Esophagus squamous epithelium (tissue), 5 donors: ENCODE measurements at regions not wholly inside any gene's neighbourhood (a gene's known extent, or its start where the extent isn't known, plus 50 kb on each side); places are given as distances from the start of the nearest gene placed in this dataset.

Source experiments
- DNase-seq: peaks from one replicate; lab custom pipeline; 2025; lab: John Stamatoyannopoulos, UW
- H3K27ac ChIP-seq, 4 donors: fragments of 200-600 bp; sonication (generic); one replicate each; pipeline ENCODE4 v1.5.1; 2016 to 2019; ENCODE audit warnings: mild to moderate bottlenecking in 1 of 4
- H3K27me3 ChIP-seq, 4 donors: fragments of 200-600 bp; sonication (generic); 1 replicate in 3 of 4; 2 replicates in 1 of 4; pipeline versions ENCODE4 v1.5.1 to v1.6.0; 2017 to 2021; ENCODE audit warnings: antibody characterized with exemption in 1 of 4
- H3K36me3 ChIP-seq, 3 donors: fragments of 200-600 bp; sonication (generic); one replicate each; pipeline ENCODE4 v1.5.1; 2016 to 2019
- H3K4me1 ChIP-seq, 3 donors: fragments of 200-600 bp; sonication (generic); one replicate each; pipeline ENCODE4 v1.5.1; 2017 to 2019
- H3K4me3 ChIP-seq, 4 donors: fragments of 200-600 bp; sonication (generic); 1 replicate in 3 of 4; 2 replicates in 1 of 4; pipeline ENCODE4 v1.5.1; 2016 to 2019; ENCODE audit warnings: mild to moderate bottlenecking in 2 of 4, moderate library complexity in 1 of 4
- H3K9me3 ChIP-seq, 3 donors: fragments of 200-600 bp; sonication (generic); one replicate each; pipeline ENCODE4 v1.5.1; 2016 to 2019
- CTCF ChIP-seq, 6 experiments: fragments of 450-650 bp in 4 of 6; fragments of 200-600 bp in 2 of 6; sonication (generic) in 2 of 6; IDR thresholded peaks; one replicate each; pipeline ENCODE4 v1.5.1; 2016 to 2019; ENCODE audit warnings: antibody characterized with exemption in 6 of 6, mild to moderate bottlenecking in 4 of 6, moderate library complexity in 4 of 6
- POLR2A ChIP-seq, 4 donors: fragments of 450-650 bp; IDR thresholded peaks; one replicate each; pipeline ENCODE4 v1.6.1; 2017; ENCODE audit warnings: antibody characterized with exemption in 4 of 4, mild to moderate bottlenecking in 4 of 4, moderate library complexity in 3 of 4
- WGBS, 2 donors: methylation state at CpG; one replicate each; pipeline ENCODE4 v1.1.5; 2018; 5-methylcytosine and 5-hydroxymethylcytosine counted together
- intact Hi-C: fragments of 100-400 bp; cut with DNase I; formaldehyde crosslinking; loops from one replicate; pipeline ENCODE4 v1.15.0; 2022
- donor health status: DM: yes; HTN: yes; CAD: no.

DNA sequence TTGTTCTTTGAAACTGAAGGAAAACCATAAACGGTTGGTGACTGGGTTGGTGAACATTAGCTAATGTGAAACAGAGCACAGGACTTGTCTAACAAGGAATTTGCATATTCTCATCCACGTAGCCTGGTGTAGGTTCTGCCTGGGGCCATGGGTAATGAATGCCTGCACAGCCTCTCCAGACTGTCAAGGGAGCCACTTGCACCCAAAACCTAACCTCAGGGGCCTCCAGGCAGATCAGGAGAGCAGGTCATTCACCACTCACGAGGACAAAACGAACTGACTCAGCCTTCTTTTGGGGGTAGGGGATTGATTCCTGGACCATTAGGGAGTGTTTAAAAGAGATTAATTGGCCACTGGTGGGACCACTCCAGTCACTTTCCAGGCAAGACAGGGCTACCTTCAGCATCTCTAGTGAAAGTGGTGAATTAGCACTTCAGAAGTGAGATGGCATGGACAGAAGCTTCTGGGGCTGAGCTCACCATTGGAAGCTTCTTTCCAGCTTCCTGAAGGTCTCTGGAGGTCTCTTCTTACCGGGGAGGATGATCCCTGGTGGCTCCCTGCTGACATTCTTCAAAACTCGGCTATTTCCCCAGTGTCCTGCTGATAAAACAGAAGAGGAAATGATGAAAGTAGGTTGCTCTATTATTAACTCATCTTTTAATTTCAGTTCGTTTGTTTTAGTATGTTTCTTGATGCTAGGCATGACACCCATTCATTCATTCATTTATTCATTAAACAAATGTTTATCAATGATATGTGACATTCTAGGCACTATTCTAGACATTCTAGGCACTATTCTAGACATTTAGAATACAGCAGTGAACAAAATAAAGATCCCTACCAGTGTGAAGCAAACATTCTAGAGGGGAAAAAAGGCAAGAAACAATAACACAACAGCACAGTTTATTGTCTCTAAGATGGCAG, 104.5 kb upstream of the LNX1 start:
- WGBS, 2 donors = 47 to 50% methylated on average over 5 to 7 of the region's 7 CpGs
- Histone ChIP-seq H3K4me1 (peaks cover 0 to 4% (median 0%) of the 10 kb centered on the region in 3 donors), H3K27ac (no peak overlapping the region), H3K27me3 (no peaks in the 10 kb centered on the region), H3K36me3 (no peaks in the 10 kb centered on the region), H3K9me3 (no peaks in the 10 kb centered on the region), H3K4me3 (no peak overlapping the region)
- TF ChIP-seq POLR2A (IDR thresholded peaks at IDR 0.05) (no peak), CTCF (IDR thresholded peaks at IDR 0.05) (no peak)
- intact Hi-C loops = no loop called here
- no peak for DNase-seq

- 88 to 91% methylated on average over 2 of the region's 2 CpGs for WGBS, 2 donors
- Histone ChIP-seq H3K36me3 (no peaks in the 10 kb centered on the region), H3K27ac (no peak overlapping the region), H3K27me3 (no peaks in the 10 kb centered on the region), H3K9me3 (no peaks in the 10 kb centered on the region), H3K4me1 (peaks cover 0 to 4% (median 0%) of the 10 kb centered on the region in 3 donors), H3K4me3 (no peak overlapping the region)
- no peak for TF ChIP-seq POLR2A (IDR thresholded peaks at IDR 0.05)
- no peak for TF ChIP-seq CTCF (IDR thresholded peaks at IDR 0.05)
- no peak for DNase-seq
- intact Hi-C loops = no loop called here
Observed at GRCh38 chr4:53694666-53695065, 103.4 kb upstream of the LNX1 start.

- intact Hi-C loops = no loop called here
- DNase-seq = no peak
- Histone ChIP-seq H3K36me3 (no peaks in the 10 kb centered on the region), H3K27ac (no peak overlapping the region), H3K9me3 (no peaks in the 10 kb centered on the region), H3K4me1 (peaks cover 0 to 4% (median 0%) of the 10 kb centered on the region in 3 donors), H3K27me3 (no peaks in the 10 kb centered on the region), H3K4me3 (no peak overlapping the region)
- WGBS, 2 donors = 71 to 78% methylated on average over 5 of the region's 5 CpGs
- TF ChIP-seq POLR2A (IDR thresholded peaks at IDR 0.05) = no peak
- no peak for TF ChIP-seq CTCF (IDR thresholded peaks at IDR 0.05)
Observed at GRCh38 chr4:53693909-53694308, 102.6 kb upstream of the LNX1 start.

DNA sequence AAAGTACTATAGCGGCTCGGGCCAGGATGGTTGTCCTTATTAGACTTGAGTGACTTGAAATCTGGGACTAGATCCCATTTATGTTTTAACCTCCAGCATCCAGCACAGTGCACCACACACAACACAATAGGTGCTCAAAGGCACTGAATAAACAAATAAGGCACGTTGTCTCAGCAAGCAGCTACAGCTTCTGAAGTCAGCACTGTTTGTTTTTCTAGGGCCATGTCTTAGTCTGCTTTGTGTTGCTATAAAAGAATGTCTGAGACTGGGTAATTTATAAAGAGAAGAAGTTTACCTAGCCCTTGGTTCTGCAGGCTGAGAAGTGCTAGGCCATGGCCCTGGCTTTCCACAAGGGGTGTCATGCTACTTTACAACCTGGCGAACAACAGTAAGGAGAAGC, 102.1 kb upstream of the LNX1 start:
- Histone ChIP-seq H3K27me3 (no peaks in the 10 kb centered on the region), H3K27ac (no peak overlapping the region), H3K4me1 (peaks cover 0 to 4% (median 0%) of the 10 kb centered on the region in 3 donors), H3K4me3 (no peak overlapping the region), H3K9me3 (no peaks in the 10 kb centered on the region), H3K36me3 (no peaks in the 10 kb centered on the region)
- TF ChIP-seq POLR2A (IDR thresholded peaks at IDR 0.05) (no peak), CTCF (IDR thresholded peaks at IDR 0.05) (no peak)
- 22 to 71% methylated on average over 1 to 3 of the region's 4 CpGs for WGBS, 2 donors
- intact Hi-C loops = no loop called here
- no peak for DNase-seq

- DNase-seq = no peak
- Histone ChIP-seq H3K4me1 (no peaks in the 10 kb centered on the region), H3K27ac (no peak overlapping the region), H3K27me3 (no peaks in the 10 kb centered on the region), H3K4me3 (no peak overlapping the region), H3K36me3 (no peaks in the 10 kb centered on the region), H3K9me3 (no peaks in the 10 kb centered on the region)
- intact Hi-C loops = no loop called here
- 28 to 40% methylated on average over 2 of the region's 2 CpGs for WGBS, 2 donors
- no peak for TF ChIP-seq POLR2A (IDR thresholded peaks at IDR 0.05)
- no peak for TF ChIP-seq CTCF (IDR thresholded peaks at IDR 0.05)
Observed at GRCh38 chr4:53688186-53688790, 97.0 kb upstream of the LNX1 start.
